Tibial artery (tissue), 4 donors: ENCODE measurements at regions not wholly inside any gene's neighbourhood (a gene's known extent, or its start where the extent isn't known, plus 50 kb on each side); places are given as distances from the start of the nearest gene placed in this dataset.
"Not testable (repeated sequence)": the region's sequence is repeated elsewhere in the genome, so short reads cannot be mapped to it uniquely, and the experiment has no call there.

Experiments used
- DNase-seq, 2 donors: peaks; one replicate each; pipeline ENCODE4 v3.0.0-alpha.2; 2019
- H3K27ac ChIP-seq, 2 donors: fragments of 200-600 bp; sonication (generic) in 1 of 2; 1 replicate in 1 of 2; 2 replicates in 1 of 2; pipeline ENCODE4 v1.5.1; 2018 to 2019; ENCODE audit warnings: mild to moderate bottlenecking in 1 of 2
- H3K27me3 ChIP-seq, 2 donors: fragments of 200-600 bp; sonication (generic) in 1 of 2; one replicate each; pipeline versions ENCODE4 v1.5.1 to v1.6.0; 2016 to 2019
- H3K36me3 ChIP-seq, 3 donors: fragments of 200-600 bp; sonication (generic) in 2 of 3; one replicate each; pipeline ENCODE4 v1.5.1; 2016 to 2019; ENCODE audit warnings: mild to moderate bottlenecking in 2 of 3
- H3K4me1 ChIP-seq, 4 donors: fragments of 200-600 bp; sonication (generic) in 2 of 4; 1 replicate in 3 of 4; 2 replicates in 1 of 4; pipeline ENCODE4 v1.5.1; 2016 to 2019
- H3K4me3 ChIP-seq, 2 donors: fragments of 200-600 bp; sonication (generic) in 1 of 2; 1 replicate in 1 of 2; 2 replicates in 1 of 2; pipeline ENCODE4 v1.5.1; 2018 to 2019; ENCODE audit warnings: mild to moderate bottlenecking in 2 of 2
- H3K9me3 ChIP-seq, 3 donors: fragments of 200-600 bp; sonication (generic) in 1 of 3; one replicate each; pipeline ENCODE4 v1.5.1; 2016 to 2019
- intact Hi-C: fragments of 100-400 bp; cut with DNase I; formaldehyde crosslinking; loops from one replicate; pipeline ENCODE4 v1.15.0; 2023; ENCODE audit warnings: low total_unique reads
- TF ChIP-seq, protein P1 (sequence below), 2 experiments: fragments of 200-600 bp in 1 of 2; fragments of 450-650 bp in 1 of 2; IDR thresholded peaks; one replicate each; pipeline ENCODE4 v1.5.1; 2017 to 2019; ENCODE audit warnings: antibody characterized with exemption in 2 of 2, mild to moderate bottlenecking in 1 of 2, moderate library complexity in 1 of 2

DNA sequence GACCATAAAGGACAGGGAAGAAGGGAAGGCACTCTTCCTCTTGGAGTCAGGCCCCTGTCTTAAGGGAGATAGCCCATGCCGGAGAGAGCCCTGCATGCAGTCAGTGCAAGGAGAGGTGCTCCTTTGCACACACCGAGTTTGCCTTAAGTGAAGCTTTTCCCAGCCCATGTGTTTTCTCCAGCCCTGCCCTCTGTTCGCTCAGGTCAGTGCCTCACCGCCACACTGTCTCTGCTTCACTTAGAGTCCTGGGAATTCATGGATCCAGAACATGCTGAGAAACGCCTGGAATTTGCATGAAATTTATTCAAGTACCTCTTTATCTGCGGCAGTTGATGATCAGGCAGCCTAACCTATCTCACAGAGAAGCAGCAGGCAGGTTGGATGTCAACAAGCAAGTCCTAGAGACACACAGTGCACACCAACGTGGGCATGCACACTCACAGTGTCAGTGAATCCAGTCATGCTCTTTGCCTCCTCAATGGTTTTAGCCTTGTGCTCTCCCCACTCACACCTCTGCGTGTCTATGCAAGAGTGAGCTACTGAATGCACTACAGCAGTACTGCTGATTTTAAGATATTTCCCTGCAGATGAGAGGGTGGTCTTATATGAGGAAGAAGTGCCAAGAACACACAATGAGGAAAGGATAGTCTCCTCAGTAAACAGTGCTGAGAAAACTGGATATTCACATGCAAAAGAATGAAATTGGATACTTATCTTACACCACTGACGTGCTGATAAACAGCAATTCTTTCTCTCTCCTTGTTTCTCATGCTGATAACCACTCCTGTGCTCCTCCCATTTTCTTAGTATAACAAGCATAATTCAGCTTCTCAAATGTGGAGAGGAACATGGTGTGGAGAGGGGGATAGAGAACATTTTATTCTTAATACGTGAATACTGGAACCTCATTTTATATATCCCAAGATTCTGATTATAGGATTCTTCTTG lies 295.1 kb upstream of the CDYL start:
- Histone ChIP-seq H3K27ac (no peak overlapping the region), H3K4me3 (no peak overlapping the region), H3K4me1 (no peaks in the 10 kb centered on the region), H3K36me3 (no peaks in the 10 kb centered on the region), H3K9me3 (no peaks in the 10 kb centered on the region), H3K27me3 (peaks cover 0 to 3% of the 10 kb centered on the region in 2 donors)
- no peak for DNase-seq
- TF ChIP-seq, protein P1, sequence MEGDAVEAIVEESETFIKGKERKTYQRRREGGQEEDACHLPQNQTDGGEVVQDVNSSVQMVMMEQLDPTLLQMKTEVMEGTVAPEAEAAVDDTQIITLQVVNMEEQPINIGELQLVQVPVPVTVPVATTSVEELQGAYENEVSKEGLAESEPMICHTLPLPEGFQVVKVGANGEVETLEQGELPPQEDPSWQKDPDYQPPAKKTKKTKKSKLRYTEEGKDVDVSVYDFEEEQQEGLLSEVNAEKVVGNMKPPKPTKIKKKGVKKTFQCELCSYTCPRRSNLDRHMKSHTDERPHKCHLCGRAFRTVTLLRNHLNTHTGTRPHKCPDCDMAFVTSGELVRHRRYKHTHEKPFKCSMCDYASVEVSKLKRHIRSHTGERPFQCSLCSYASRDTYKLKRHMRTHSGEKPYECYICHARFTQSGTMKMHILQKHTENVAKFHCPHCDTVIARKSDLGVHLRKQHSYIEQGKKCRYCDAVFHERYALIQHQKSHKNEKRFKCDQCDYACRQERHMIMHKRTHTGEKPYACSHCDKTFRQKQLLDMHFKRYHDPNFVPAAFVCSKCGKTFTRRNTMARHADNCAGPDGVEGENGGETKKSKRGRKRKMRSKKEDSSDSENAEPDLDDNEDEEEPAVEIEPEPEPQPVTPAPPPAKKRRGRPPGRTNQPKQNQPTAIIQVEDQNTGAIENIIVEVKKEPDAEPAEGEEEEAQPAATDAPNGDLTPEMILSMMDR (IDR thresholded peaks at IDR 0.05): no peak
- intact Hi-C loops: no loop called here

DNA sequence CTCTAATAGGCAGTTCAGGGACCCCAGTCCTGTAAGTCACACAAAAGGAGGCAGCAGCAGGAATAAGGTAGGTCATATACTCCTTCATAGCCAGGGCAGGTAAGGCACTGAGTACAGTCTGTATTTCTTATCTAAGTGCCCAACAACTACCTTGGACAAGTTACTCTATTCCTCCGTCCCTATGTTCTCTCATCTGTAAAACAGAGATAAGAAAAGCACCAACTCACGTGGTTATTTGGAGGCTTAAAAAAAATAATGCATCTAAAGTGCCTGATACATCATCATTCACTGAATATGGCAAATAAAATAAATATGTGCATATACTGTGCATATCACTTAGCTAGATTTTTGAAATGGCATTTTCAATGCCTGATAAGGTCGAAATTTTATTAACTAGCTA lies 298.1 kb upstream of the CDYL start:
- TF ChIP-seq, protein P1 (IDR thresholded peaks at IDR 0.05): no peak
- Histone ChIP-seq H3K27me3 (peaks cover 0 to 3% of the 10 kb centered on the region in 2 donors), H3K4me1 (no peaks in the 10 kb centered on the region), H3K9me3 (no peaks in the 10 kb centered on the region), H3K36me3 (no peaks in the 10 kb centered on the region), H3K27ac (no peak overlapping the region), H3K4me3 (no peak overlapping the region)
- intact Hi-C loops: no loop called here
- DNase-seq: no peak

DNA sequence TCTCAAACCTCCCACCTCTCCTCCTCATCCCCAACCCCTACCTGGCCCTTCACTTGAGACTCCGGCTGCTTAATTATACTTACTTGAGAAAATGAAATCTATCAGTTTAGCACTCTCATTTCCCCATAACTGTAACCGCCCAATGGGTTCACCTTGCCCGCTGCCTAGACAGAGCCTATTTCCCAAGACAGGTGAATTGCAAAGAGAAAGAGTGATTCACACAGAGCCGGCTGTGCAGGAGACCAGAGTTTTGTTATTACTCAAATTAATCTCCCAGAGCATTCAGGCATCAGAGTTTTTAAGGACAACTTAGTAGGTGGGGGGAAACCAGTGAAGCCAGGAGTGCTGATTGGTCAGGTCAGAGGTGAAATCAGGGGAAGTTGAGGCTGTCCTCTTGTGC lies 301.4 kb upstream of the CDYL start:
- peaks cover 0 to 17% (median 11%) of the 10 kb centered on the region in 3 donors for H3K9me3 ChIP-seq
- no peaks in the 10 kb centered on the region for H3K36me3 ChIP-seq
- no peak overlapping the region for H3K27ac ChIP-seq
- H3K4me3 ChIP-seq: no peak overlapping the region
- H3K27me3 ChIP-seq: no peaks in the 10 kb centered on the region
- DNase-seq: no peak
- no peaks in the 10 kb centered on the region for H3K4me1 ChIP-seq
- TF ChIP-seq, protein P1 (IDR thresholded peaks at IDR 0.05): no peak
- intact Hi-C loops: no loop called here

DNA sequence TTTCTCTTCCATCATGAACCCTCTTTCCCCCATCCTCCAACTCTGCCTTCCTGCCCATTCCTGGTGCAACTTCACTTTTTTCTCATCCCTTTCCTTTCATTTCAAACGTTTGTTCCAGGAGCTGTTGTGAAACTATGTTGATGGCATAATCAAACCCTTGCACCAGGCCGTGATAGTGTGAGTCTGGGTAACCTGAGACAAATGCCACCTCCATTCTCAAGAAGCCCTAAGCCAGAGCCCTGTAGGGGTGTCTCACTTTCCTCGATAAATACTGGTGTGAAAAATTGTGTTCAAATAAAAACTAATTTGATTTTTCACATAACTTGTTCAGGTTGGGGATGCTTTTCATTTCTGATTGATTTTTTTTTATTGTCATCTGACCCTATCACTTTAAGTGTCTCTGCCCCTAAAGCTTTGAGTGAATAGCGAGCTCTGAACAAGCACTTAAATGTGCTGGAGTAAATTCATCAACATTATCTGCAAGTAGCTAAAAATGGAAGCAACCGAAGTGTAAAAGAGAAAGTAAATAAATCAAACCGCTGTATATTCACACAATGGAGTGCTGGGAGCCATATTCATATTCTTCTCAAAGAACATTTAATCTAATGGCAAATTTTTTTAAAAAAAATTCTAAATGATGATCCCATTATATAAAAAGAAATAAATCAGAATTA lies 303.1 kb upstream of the CDYL start:
- Histone ChIP-seq H3K36me3 (no peaks in the 10 kb centered on the region), H3K4me3 (no peak overlapping the region), H3K9me3 (peaks cover 0 to 17% (median 11%) of the 10 kb centered on the region in 3 donors), H3K27ac (no peak overlapping the region), H3K27me3 (no peaks in the 10 kb centered on the region), H3K4me1 (no peaks in the 10 kb centered on the region)
- intact Hi-C loops: no loop called here
- DNase-seq: no peak
- TF ChIP-seq, protein P1 (IDR thresholded peaks at IDR 0.05): no peak

DNA sequence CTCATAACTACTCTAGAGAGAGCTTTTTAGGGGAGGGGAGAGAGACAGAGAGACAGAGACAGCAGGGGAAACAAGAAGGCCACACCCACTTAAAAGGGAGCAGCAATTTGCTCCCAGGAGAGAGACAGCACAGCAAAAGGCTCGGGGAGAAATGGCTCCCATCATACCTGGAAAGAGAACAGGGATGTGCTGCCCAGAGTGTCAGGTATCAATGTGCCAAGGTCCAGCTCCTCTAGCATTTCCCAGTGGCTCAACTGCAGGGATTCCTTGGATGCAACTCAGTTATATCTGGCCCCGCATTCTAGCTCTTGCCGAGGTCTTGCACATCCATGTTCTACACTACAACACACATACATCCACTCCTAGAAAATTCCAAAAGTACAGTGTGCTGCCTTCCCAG lies 304.0 kb upstream of the CDYL start:
- H3K36me3 ChIP-seq: no peaks in the 10 kb centered on the region
- H3K4me1 ChIP-seq: no peaks in the 10 kb centered on the region
- peaks cover 0 to 17% (median 11%) of the 10 kb centered on the region in 3 donors for H3K9me3 ChIP-seq
- no peak for DNase-seq
- no peak overlapping the region for H3K4me3 ChIP-seq
- H3K27ac ChIP-seq: no peak overlapping the region
- TF ChIP-seq, protein P1 (IDR thresholded peaks at IDR 0.05): no peak
- intact Hi-C loops: no loop called here
- H3K27me3 ChIP-seq: no peaks in the 10 kb centered on the region

DNA sequence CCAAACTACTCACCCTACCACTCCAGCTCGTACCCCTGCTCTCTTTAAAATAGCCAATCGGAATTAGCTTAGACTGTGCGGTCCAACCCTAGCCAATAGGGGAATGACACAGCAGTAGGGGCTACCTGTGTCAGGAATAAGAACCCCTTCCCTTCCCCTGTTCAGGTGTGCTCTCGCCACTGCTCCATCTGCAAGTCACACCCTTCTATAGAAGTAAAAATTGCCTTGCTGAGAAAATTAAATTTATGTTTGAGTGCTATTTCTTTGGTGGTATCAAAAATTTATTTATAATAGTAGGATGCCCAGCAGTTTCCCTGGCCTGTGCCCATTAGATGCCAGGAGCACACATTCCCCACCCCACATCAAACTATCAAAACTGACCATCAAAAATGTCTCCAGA lies 304.7 kb upstream of the CDYL start:
- intact Hi-C loops, H3K27ac ChIP-seq, H3K27me3 ChIP-seq, H3K4me1 ChIP-seq, H3K4me3 ChIP-seq, H3K36me3 ChIP-seq, DNase-seq: not testable (repeated sequence)
- H3K9me3 ChIP-seq: peaks cover 0 to 17% (median 11%) of the 10 kb centered on the region in 3 donors
